Prostate gland (tissue), 2 donors: ENCODE measurements at regions not wholly inside any gene's neighbourhood (a gene's known extent, or its start where the extent isn't known, plus 50 kb on each side); places are given as distances from the start of the nearest gene placed in this dataset.

Experiments used
- DNase-seq: peaks from one replicate; pipeline ENCODE4 v3.0.0-alpha.2; 2019; ENCODE audit warnings: low spot score
- H3K27ac ChIP-seq, 2 donors: fragments of 200-600 bp; sonication (generic); 2 replicates each; pipeline ENCODE4 v1.5.1; 2017 to 2019
- H3K27me3 ChIP-seq: fragments of 200-600 bp; sonication (generic); replicated peaks from 2 replicates; pipeline ENCODE4 v1.5.1; 2019; ENCODE audit not compliant: insufficient read depth
- H3K36me3 ChIP-seq, 2 donors: fragments of 200-600 bp; sonication (generic); 1 replicate in 1 of 2; 2 replicates in 1 of 2; pipeline versions ENCODE4 v1.5.1 to v1.8.1; 2017 to 2019
- H3K4me1 ChIP-seq: fragments of 200-600 bp; sonication (generic); replicated peaks from 2 replicates; pipeline ENCODE4 v1.5.1; 2019
- H3K4me3 ChIP-seq, 2 donors: fragments of 200-600 bp; sonication (generic); 2 replicates each; pipeline ENCODE4 v1.5.1; 2017 to 2019
- H3K9me3 ChIP-seq: fragments of 200-600 bp; sonication (generic); 2 replicates; pipeline ENCODE4 v1.5.1; 2017
- CTCF ChIP-seq, 4 experiments: fragments of 200-600 bp in 2 of 4; fragments of 450-650 bp in 2 of 4; sonication (generic) in 2 of 4; IDR thresholded peaks; 1 replicate in 3 of 4; 2 replicates in 1 of 4; pipeline ENCODE4 v1.5.1; 2016 to 2019; ENCODE audit warnings: antibody characterized with exemption in 4 of 4, mild to moderate bottlenecking in 2 of 4, moderate library complexity in 2 of 4
- POLR2A ChIP-seq: fragments of 450-650 bp; IDR thresholded peaks from one replicate; pipeline ENCODE4 v1.6.1; 2016; ENCODE audit warnings: antibody characterized with exemption, mild to moderate bottlenecking
- POLR2AphosphoS5 ChIP-seq: sonication (generic); formaldehyde crosslinking; IDR thresholded peaks from one replicate; pipeline ENCODE4 v1.6.1; 2017; ENCODE audit warnings: antibody characterized with exemption
- WGBS: methylation state at CpG from one replicate; pipeline ENCODE4 v1.1.5; 2018; 5-methylcytosine and 5-hydroxymethylcytosine counted together
- intact Hi-C: fragments of 100-400 bp; cut with DNase I; formaldehyde crosslinking; loops from one replicate; pipeline ENCODE4 v1.14.2; 2022

- Histone ChIP-seq H3K27me3 (no peaks in the 10 kb centered on the region), H3K4me1 (no peaks in the 10 kb centered on the region), H3K27ac (no peak overlapping the region), H3K4me3 (no peak overlapping the region), H3K36me3 (no peaks in the 10 kb centered on the region), H3K9me3 (no peaks in the 10 kb centered on the region)
- DNase-seq = no peak
- 80% methylated on average over 4 of the region's 4 CpGs for WGBS
- intact Hi-C loops = no loop called here
- TF ChIP-seq POLR2A (no peak), CTCF (IDR thresholded peaks at IDR 0.05) (no peak), POLR2AphosphoS5 (no peak)
Observed at GRCh38 chr9:88663771-88664419, 128.9 kb downstream of the NXNL2 start.

- TF ChIP-seq POLR2A (no peak), CTCF (IDR thresholded peaks at IDR 0.05) (no peak), POLR2AphosphoS5 (no peak)
- H3K36me3 ChIP-seq = no peaks in the 10 kb centered on the region
- intact Hi-C loops = no loop called here
- DNase-seq = no peak
- H3K27me3 ChIP-seq = no peaks in the 10 kb centered on the region
- WGBS = 70% methylated on average over 8 of the region's 8 CpGs
- no peak overlapping the region for H3K27ac ChIP-seq
- no peak overlapping the region for H3K4me3 ChIP-seq
- no peaks in the 10 kb centered on the region for H3K4me1 ChIP-seq
- H3K9me3 ChIP-seq = no peaks in the 10 kb centered on the region
Observed at GRCh38 chr9:88664773-88665172, 129.8 kb downstream of the NXNL2 start.

- H3K4me1 ChIP-seq = no peaks in the 10 kb centered on the region
- H3K9me3 ChIP-seq = no peaks in the 10 kb centered on the region
- H3K27ac ChIP-seq = no peak overlapping the region
- intact Hi-C loops = no loop called here
- no peaks in the 10 kb centered on the region for H3K36me3 ChIP-seq
- no peak for DNase-seq
- no peak overlapping the region for H3K4me3 ChIP-seq
- H3K27me3 ChIP-seq = no peaks in the 10 kb centered on the region
- no peak for TF ChIP-seq POLR2A
- TF ChIP-seq CTCF (IDR thresholded peaks at IDR 0.05) = no peak
- no peak for TF ChIP-seq POLR2AphosphoS5
- WGBS = 85% methylated on average over 12 of the region's 12 CpGs
Observed at GRCh38 chr9:88672874-88673689, 138.1 kb downstream of the NXNL2 start.

- TF ChIP-seq POLR2A (no peak), CTCF (IDR thresholded peaks at IDR 0.05) (no peak), POLR2AphosphoS5 (no peak)
- intact Hi-C loops = no loop called here
Observed at GRCh38 chr9:88673886-88674285, 138.9 kb downstream of the NXNL2 start.

GRCh38 chr9:88676644-88677043 lies 141.7 kb downstream of the NXNL2 start:
- no peaks in the 10 kb centered on the region for H3K9me3 ChIP-seq
- H3K36me3 ChIP-seq = no peaks in the 10 kb centered on the region
- 96% methylated on average over 3 of the region's 3 CpGs for WGBS
- no peaks in the 10 kb centered on the region for H3K27me3 ChIP-seq
- intact Hi-C loops = no loop called here
- no peak for DNase-seq
- H3K4me1 ChIP-seq = no peaks in the 10 kb centered on the region
- TF ChIP-seq CTCF (IDR thresholded peaks at IDR 0.05) = no peak
- H3K4me3 ChIP-seq = no peak overlapping the region
- H3K27ac ChIP-seq = no peak overlapping the region

More at GRCh38 chr9:88673886-88674285, 138.9 kb downstream of the NXNL2 start:
- 82% methylated on average over 2 of the region's 2 CpGs for WGBS
- DNase-seq = no peak
- H3K4me1 ChIP-seq = no peaks in the 10 kb centered on the region
- H3K36me3 ChIP-seq = no peaks in the 10 kb centered on the region
- no peaks in the 10 kb centered on the region for H3K27me3 ChIP-seq
- no peak overlapping the region for H3K27ac ChIP-seq
- H3K9me3 ChIP-seq = no peaks in the 10 kb centered on the region
- no peak overlapping the region for H3K4me3 ChIP-seq
